ENCODE measurements at regions not wholly inside any gene's neighbourhood (a gene's known extent, or its start where the extent isn't known, plus 50 kb on each side); places are given as distances from the start of the nearest gene placed in this dataset.

DNA sequence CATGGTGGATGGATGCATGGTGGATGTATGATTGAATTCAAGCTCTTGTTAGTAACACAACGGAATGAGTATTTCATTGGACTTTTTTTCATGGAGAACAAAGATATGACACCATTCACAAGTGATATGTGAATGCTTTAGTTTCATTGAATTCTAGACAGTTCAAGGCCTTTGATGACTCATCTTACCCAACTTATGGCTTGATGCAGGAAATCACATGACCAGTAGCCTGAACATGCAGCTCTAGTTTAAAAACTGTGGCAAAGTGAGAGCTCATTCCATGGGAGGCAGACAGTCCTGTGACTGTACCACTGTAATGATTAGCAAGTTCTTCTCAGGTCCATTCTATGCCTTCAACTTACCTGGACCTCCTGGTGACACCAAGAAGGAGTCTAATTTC, 1239.3 kb downstream of the TYW1 start:
- no peak overlapping the region for H3K9ac ChIP-seq (ENCODE audit: low read depth, low read length, poor library complexity, severe bottlenecking)
- no peak overlapping the region for H3K4me2 ChIP-seq (ENCODE audit: low read depth, low read length, poor library complexity, severe bottlenecking)
- no peaks in the 10 kb centered on the region for H3K79me2 ChIP-seq (ENCODE audit: insufficient read depth, low read length)
- TF ChIP-seq EZH2phosphoT487 (IDR thresholded peaks at IDR 0.05; ENCODE audit: borderline replicate concordance): no peak
- H3K36me3 ChIP-seq (ENCODE audit: insufficient read depth, low read length): no peaks in the 10 kb centered on the region
- H4K20me1 ChIP-seq (ENCODE audit: insufficient read depth, low read length, poor library complexity, severe bottlenecking): no peaks in the 10 kb centered on the region
- no peak overlapping the region for H3K4me3 ChIP-seq (ENCODE audit: low read length, poor library complexity, severe bottlenecking)
- H2AFZ ChIP-seq (ENCODE audit: low read length): no peak overlapping the region
- no peaks in the 10 kb centered on the region for H3K9me2 ChIP-seq (replicated peaks; ENCODE audit: low read depth, low read length)
- H3K27me3 ChIP-seq (ENCODE audit: insufficient read depth, low read length, poor library complexity, severe bottlenecking): no peaks in the 10 kb centered on the region
- H3F3A ChIP-seq (ENCODE audit: low read depth): no peaks in the 10 kb centered on the region
- no peaks in the 10 kb centered on the region for H3K9me3 ChIP-seq (ENCODE audit: insufficient read depth, low read depth, low read length)
- no peaks in the 10 kb centered on the region for H3K4me1 ChIP-seq (ENCODE audit: insufficient read depth, low read length, poor library complexity, severe bottlenecking)

DNA sequence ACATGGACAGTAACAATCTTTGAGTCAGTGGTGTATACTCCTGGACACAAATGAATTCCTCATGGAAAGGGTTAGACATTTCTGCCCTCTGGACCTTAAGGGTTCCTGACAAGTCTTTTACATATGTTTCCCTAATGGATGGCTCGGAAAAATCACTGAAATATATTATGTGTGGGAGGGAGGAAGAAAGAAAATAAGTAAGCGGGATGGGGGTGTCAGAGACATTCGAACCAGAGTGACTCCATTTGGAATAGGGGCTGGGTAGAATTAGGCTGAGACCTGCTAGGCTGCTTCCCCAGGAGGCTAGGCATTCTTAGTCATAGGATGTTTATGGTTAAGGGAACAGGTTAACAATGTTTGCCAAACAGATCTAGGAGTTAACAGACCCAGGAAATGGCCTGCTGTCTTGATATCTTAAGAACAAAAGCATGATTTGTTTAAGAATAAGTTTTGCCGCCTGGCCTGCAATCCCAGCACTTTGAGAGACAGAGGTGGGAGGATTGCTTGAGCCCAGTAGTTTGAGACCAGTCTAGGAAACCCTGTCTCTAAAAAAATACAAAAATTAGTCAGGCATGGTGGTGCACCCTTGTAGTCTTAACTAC, 1241.7 kb downstream of the TYW1 start:
- H4K20me1 ChIP-seq (ENCODE audit: insufficient read depth, low read length, poor library complexity, severe bottlenecking): no peaks in the 10 kb centered on the region
- H3K9me3 ChIP-seq (ENCODE audit: insufficient read depth, low read depth, low read length): no peaks in the 10 kb centered on the region
- no peaks in the 10 kb centered on the region for H3K27me3 ChIP-seq (ENCODE audit: insufficient read depth, low read length, poor library complexity, severe bottlenecking)
- no peak overlapping the region for H3K4me3 ChIP-seq (ENCODE audit: low read length, poor library complexity, severe bottlenecking)
- no peak overlapping the region for H2AFZ ChIP-seq (ENCODE audit: low read length)
- no peaks in the 10 kb centered on the region for H3K36me3 ChIP-seq (ENCODE audit: insufficient read depth, low read length)
- TF ChIP-seq, protein P1, sequence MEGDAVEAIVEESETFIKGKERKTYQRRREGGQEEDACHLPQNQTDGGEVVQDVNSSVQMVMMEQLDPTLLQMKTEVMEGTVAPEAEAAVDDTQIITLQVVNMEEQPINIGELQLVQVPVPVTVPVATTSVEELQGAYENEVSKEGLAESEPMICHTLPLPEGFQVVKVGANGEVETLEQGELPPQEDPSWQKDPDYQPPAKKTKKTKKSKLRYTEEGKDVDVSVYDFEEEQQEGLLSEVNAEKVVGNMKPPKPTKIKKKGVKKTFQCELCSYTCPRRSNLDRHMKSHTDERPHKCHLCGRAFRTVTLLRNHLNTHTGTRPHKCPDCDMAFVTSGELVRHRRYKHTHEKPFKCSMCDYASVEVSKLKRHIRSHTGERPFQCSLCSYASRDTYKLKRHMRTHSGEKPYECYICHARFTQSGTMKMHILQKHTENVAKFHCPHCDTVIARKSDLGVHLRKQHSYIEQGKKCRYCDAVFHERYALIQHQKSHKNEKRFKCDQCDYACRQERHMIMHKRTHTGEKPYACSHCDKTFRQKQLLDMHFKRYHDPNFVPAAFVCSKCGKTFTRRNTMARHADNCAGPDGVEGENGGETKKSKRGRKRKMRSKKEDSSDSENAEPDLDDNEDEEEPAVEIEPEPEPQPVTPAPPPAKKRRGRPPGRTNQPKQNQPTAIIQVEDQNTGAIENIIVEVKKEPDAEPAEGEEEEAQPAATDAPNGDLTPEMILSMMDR (conservative IDR thresholded peaks at IDR 0.05; ENCODE audit: low read length): no peak
- TF ChIP-seq EZH2phosphoT487 (IDR thresholded peaks at IDR 0.05; ENCODE audit: borderline replicate concordance): no peak
- no peaks in the 10 kb centered on the region for H3K4me1 ChIP-seq (ENCODE audit: insufficient read depth, low read length, poor library complexity, severe bottlenecking)
- no peak overlapping the region for H3K9ac ChIP-seq (ENCODE audit: low read depth, low read length, poor library complexity, severe bottlenecking)
- H3K4me2 ChIP-seq (ENCODE audit: low read depth, low read length, poor library complexity, severe bottlenecking): no peak overlapping the region
- no peaks in the 10 kb centered on the region for H3F3A ChIP-seq (ENCODE audit: low read depth)
- H3K79me2 ChIP-seq (ENCODE audit: insufficient read depth, low read length): no peaks in the 10 kb centered on the region
- no peaks in the 10 kb centered on the region for H3K9me2 ChIP-seq (replicated peaks; ENCODE audit: low read depth, low read length)

DNA sequence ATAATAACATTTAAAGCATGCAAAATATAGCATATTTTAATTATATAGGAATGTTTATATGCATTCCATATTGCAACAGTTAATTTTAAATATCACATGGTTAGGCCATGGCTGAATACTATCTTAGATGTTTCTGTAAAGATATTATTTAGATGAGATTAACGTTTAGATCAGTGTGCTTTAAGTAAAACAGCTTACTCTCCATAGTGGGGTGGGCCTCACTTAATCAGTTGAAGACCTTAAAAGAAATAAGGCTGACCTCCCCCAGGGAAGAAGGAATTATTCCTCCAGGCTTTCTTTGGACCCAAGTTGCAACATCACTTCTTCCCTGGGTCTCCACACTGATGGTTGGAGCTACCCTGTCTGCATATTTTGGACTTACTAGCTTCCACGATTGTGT, 1246.5 kb downstream of the TYW1 start:
- H3K9ac ChIP-seq (ENCODE audit: low read depth, low read length, poor library complexity, severe bottlenecking): no peak overlapping the region
- H4K20me1 ChIP-seq (ENCODE audit: insufficient read depth, low read length, poor library complexity, severe bottlenecking): no peaks in the 10 kb centered on the region
- H3K4me3 ChIP-seq (ENCODE audit: low read length, poor library complexity, severe bottlenecking): no peak overlapping the region
- H3K36me3 ChIP-seq (ENCODE audit: insufficient read depth, low read length): no peaks in the 10 kb centered on the region
- no peaks in the 10 kb centered on the region; the same call in 1 of the 2 replicates for H3K9me3 ChIP-seq (ENCODE audit: insufficient read depth, low read depth, low read length)
- no peaks in the 10 kb centered on the region for H3K79me2 ChIP-seq (ENCODE audit: insufficient read depth, low read length)
- H3K4me2 ChIP-seq (ENCODE audit: low read depth, low read length, poor library complexity, severe bottlenecking): no peak overlapping the region
- no peaks in the 10 kb centered on the region for H3K9me2 ChIP-seq (replicated peaks; ENCODE audit: low read depth, low read length)
- no peaks in the 10 kb centered on the region for H3F3A ChIP-seq (ENCODE audit: low read depth)
- no peaks in the 10 kb centered on the region for H3K27me3 ChIP-seq (ENCODE audit: insufficient read depth, low read length, poor library complexity, severe bottlenecking)
- H2AFZ ChIP-seq (ENCODE audit: low read length): no peak overlapping the region
- no peaks in the 10 kb centered on the region for H3K4me1 ChIP-seq (ENCODE audit: insufficient read depth, low read length, poor library complexity, severe bottlenecking)
- TF ChIP-seq, protein P1 (conservative IDR thresholded peaks at IDR 0.05; ENCODE audit: low read length): no peak
- TF ChIP-seq EZH2phosphoT487 (IDR thresholded peaks at IDR 0.05; ENCODE audit: borderline replicate concordance): no peak

DNA sequence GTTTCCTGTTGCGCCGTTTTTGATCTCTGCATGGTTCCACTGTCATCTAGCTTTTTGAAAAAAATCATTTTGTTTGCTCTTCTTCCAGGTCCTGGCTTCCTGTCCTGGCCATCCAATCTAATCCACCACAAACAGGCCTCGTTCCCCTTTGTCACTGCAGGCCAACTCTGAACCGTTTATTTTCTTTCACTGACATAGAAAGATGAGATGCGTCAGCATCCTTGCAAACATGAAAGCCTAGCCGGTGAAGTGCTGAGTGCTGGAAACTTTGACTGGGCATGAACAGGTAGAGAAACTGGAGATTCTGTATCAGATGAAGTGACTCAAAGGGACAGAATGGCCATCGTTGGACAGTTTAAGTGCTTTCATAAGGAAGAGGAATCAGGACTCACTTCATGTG, 1247.8 kb downstream of the TYW1 start:
- Histone ChIP-seq H3K4me3 (ENCODE audit: low read length, poor library complexity, severe bottlenecking) (no peak overlapping the region), H3K79me2 (ENCODE audit: insufficient read depth, low read length) (no peaks in the 10 kb centered on the region), H3K36me3 (ENCODE audit: insufficient read depth, low read length) (no peaks in the 10 kb centered on the region), H4K20me1 (ENCODE audit: insufficient read depth, low read length, poor library complexity, severe bottlenecking) (no peaks in the 10 kb centered on the region), H3K4me1 (ENCODE audit: insufficient read depth, low read length, poor library complexity, severe bottlenecking) (no peaks in the 10 kb centered on the region), H3K9me3 (ENCODE audit: insufficient read depth, low read depth, low read length) (peaks cover 8% of the 10 kb centered on the region; the same call in 1 of the 2 replicates), H3K9me2 (replicated peaks; ENCODE audit: low read depth, low read length) (no peaks in the 10 kb centered on the region), H3K9ac (ENCODE audit: low read depth, low read length, poor library complexity, severe bottlenecking) (no peak overlapping the region), H2AFZ (ENCODE audit: low read length) (no peak overlapping the region), H3K27me3 (ENCODE audit: insufficient read depth, low read length, poor library complexity, severe bottlenecking) (no peaks in the 10 kb centered on the region), H3F3A (ENCODE audit: low read depth) (no peaks in the 10 kb centered on the region), H3K4me2 (ENCODE audit: low read depth, low read length, poor library complexity, severe bottlenecking) (no peak overlapping the region)
- TF ChIP-seq EZH2phosphoT487 (IDR thresholded peaks at IDR 0.05; ENCODE audit: borderline replicate concordance): no peak
- TF ChIP-seq, protein P1 (conservative IDR thresholded peaks at IDR 0.05; ENCODE audit: low read length): no peak
